NCI-H526 treated with DMSO at 0.1 percent for 48 hours (cell line): ENCODE measurements at regions not wholly inside any gene's neighbourhood (a gene's known extent, or its start where the extent isn't known, plus 50 kb on each side); places are given as distances from the start of the nearest gene placed in this dataset.
"Not testable (repeated sequence)": the region's sequence is repeated elsewhere in the genome, so short reads cannot be mapped to it uniquely, and the experiment has no call there.

Source experiments
- DNase-seq: peaks from one replicate; lab custom pipeline; 2025; lab: John Stamatoyannopoulos, UW

GRCh38 chr4:55696424-55696823 is 60.3 kb upstream of the NMU start:
- DNase-seq: not testable (repeated sequence)

GRCh38 chr4:55706541-55706940 is 70.4 kb upstream of the NMU start:
- DNase-seq: no peak

GRCh38 chr4:55707507-55707906 is 71.4 kb upstream of the NMU start:
- no peak for DNase-seq

GRCh38 chr4:55707991-55708390 is 71.9 kb upstream of the NMU start:
- not testable (repeated sequence) for DNase-seq

GRCh38 chr4:55712835-55713234 is 76.7 kb upstream of the NMU start:
- not testable (repeated sequence) for DNase-seq

- no peak for DNase-seq
Measured at GRCh38 chr4:55721651-55722050, 85.6 kb upstream of the NMU start.

- DNase-seq: no peak
Measured at GRCh38 chr4:55722132-55722531, 86.0 kb upstream of the NMU start.

GRCh38 chr4:55723403-55723802 is 87.3 kb upstream of the NMU start:
- no peak for DNase-seq

GRCh38 chr4:55725057-55725456 is 89.0 kb upstream of the NMU start:
- no peak for DNase-seq

- no peak for DNase-seq
Measured at GRCh38 chr4:55727746-55728145, 91.6 kb upstream of the NMU start.

- no peak for DNase-seq
Measured at GRCh38 chr4:55729351-55730279, 90.0 kb upstream of the EXOC1L start.

GRCh38 chr4:55730280-55730931 is 89.2 kb upstream of the EXOC1L start:
- no peak for DNase-seq

- DNase-seq: no peak
Measured at GRCh38 chr4:55731959-55732358, 87.6 kb upstream of the EXOC1L start.

GRCh38 chr4:55732864-55733263 is 86.7 kb upstream of the EXOC1L start:
- no peak for DNase-seq

- DNase-seq: peak; percentile 90
Measured at GRCh38 chr4:55733932-55734331, 85.7 kb upstream of the EXOC1L start.

- peak; percentile 53 for DNase-seq
Measured at GRCh38 chr4:55736605-55737183, 82.9 kb upstream of the EXOC1L start.

GRCh38 chr4:55742655-55743202 is 76.9 kb upstream of the EXOC1L start:
- no peak for DNase-seq

GRCh38 chr4:55744369-55744768 is 75.2 kb upstream of the EXOC1L start:
- DNase-seq: no peak

GRCh38 chr4:55745014-55745413 is 74.6 kb upstream of the EXOC1L start:
- no peak for DNase-seq

- DNase-seq: no peak
Measured at GRCh38 chr4:55747793-55748192, 71.8 kb upstream of the EXOC1L start.

GRCh38 chr4:55749666-55750065 is 69.9 kb upstream of the EXOC1L start:
- no peak for DNase-seq

GRCh38 chr4:55752810-55753209 is 66.8 kb upstream of the EXOC1L start:
- no peak for DNase-seq

GRCh38 chr4:55753856-55754255 is 65.7 kb upstream of the EXOC1L start:
- DNase-seq: no peak
